ENCODE measurements at regions not wholly inside any gene's neighbourhood (a gene's known extent, or its start where the extent isn't known, plus 50 kb on each side); places are given as distances from the start of the nearest gene placed in this dataset.

DNA sequence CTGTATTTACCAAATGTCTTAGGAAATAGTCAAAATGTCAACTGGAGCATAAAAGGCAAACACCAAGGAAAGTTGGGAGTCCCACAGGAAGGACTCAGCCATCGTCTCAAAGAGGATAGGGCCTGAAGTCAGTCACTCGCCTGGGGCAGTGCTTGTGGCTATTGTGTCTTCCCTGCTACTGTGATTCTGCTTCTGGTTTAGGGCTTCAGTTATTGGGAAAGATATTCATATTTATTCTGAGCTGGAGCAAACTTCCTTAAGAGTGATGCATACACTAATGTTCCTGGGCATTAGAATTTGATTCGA lies 118.1 kb downstream of the EDEM1 start:
- TF ChIP-seq, protein P1, sequence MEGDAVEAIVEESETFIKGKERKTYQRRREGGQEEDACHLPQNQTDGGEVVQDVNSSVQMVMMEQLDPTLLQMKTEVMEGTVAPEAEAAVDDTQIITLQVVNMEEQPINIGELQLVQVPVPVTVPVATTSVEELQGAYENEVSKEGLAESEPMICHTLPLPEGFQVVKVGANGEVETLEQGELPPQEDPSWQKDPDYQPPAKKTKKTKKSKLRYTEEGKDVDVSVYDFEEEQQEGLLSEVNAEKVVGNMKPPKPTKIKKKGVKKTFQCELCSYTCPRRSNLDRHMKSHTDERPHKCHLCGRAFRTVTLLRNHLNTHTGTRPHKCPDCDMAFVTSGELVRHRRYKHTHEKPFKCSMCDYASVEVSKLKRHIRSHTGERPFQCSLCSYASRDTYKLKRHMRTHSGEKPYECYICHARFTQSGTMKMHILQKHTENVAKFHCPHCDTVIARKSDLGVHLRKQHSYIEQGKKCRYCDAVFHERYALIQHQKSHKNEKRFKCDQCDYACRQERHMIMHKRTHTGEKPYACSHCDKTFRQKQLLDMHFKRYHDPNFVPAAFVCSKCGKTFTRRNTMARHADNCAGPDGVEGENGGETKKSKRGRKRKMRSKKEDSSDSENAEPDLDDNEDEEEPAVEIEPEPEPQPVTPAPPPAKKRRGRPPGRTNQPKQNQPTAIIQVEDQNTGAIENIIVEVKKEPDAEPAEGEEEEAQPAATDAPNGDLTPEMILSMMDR (IDR thresholded peaks at IDR 0.05): no peak
- TF ChIP-seq POLR2A (IDR thresholded peaks at IDR 0.05) (no peak), POLR2AphosphoS5 (IDR thresholded peaks at IDR 0.05) (no peak), EP300 (IDR thresholded peaks at IDR 0.05) (no peak)
